H9 (cell line): ENCODE measurements at regions not wholly inside any gene's neighbourhood (a gene's known extent, or its start where the extent isn't known, plus 50 kb on each side); places are given as distances from the start of the nearest gene placed in this dataset.

Experiments
- DNase-seq: peaks from one replicate; pipeline ENCODE4 v3.0.0-alpha.2; 2017
- H2AFZ ChIP-seq: one replicate; pipeline ENCODE4 v1.6.1; 2013; ENCODE audit warnings: mild to moderate bottlenecking, low read length, control low read depth, moderate library complexity
- H2AK5ac ChIP-seq: 2 replicates; pipeline ENCODE4 v1.6.1; 2013; ENCODE audit warnings: low read length, control low read depth, mixed read lengths; ENCODE audit not compliant: insufficient read length
- H2BK120ac ChIP-seq: one replicate; pipeline ENCODE4 v1.6.1; 2013; ENCODE audit warnings: low read depth, mild to moderate bottlenecking, low read length, control low read depth, inconsistent platforms; ENCODE audit not compliant: poor library complexity, severe bottlenecking
- H2BK12ac ChIP-seq: 2 replicates; pipeline ENCODE4 v1.6.1; 2013; ENCODE audit warnings: low read length, control low read depth, mixed read lengths, low read depth; ENCODE audit not compliant: insufficient read length
- H2BK15ac ChIP-seq: 2 replicates; pipeline ENCODE4 v1.6.1; 2013; ENCODE audit warnings: low read depth, low read length, control low read depth
- H2BK20ac ChIP-seq: one replicate; pipeline ENCODE4 v1.6.1; 2013; ENCODE audit warnings: low read depth, mild to moderate bottlenecking, low read length, control low read depth, inconsistent platforms; ENCODE audit not compliant: poor library complexity, severe bottlenecking
- H2BK5ac ChIP-seq: 2 replicates; pipeline ENCODE4 v1.6.1; 2013; ENCODE audit warnings: low read length, control low read depth, mixed read lengths; ENCODE audit not compliant: insufficient read length
- H3K14ac ChIP-seq: 2 replicates; pipeline ENCODE4 v1.6.1; 2013; ENCODE audit warnings: low read length, control low read depth; ENCODE audit not compliant: insufficient read depth
- H3K18ac ChIP-seq: 2 replicates; pipeline ENCODE4 v1.6.1; 2013; ENCODE audit warnings: low read depth, mild to moderate bottlenecking, mixed read lengths, low read length, control low read depth; ENCODE audit not compliant: insufficient read length
- H3K23ac ChIP-seq: 2 replicates; pipeline ENCODE4 v1.6.1; 2013; ENCODE audit warnings: low read length, control low read depth, mixed read lengths, low read depth; ENCODE audit not compliant: insufficient read length
- H3K23me2 ChIP-seq: 2 replicates; pipeline ENCODE4 v1.6.1; 2013; ENCODE audit warnings: low read depth, mild to moderate bottlenecking, mixed read lengths, low read length, control low read depth; ENCODE audit not compliant: insufficient read length, poor library complexity, severe bottlenecking
- H3K27ac ChIP-seq: 2 replicates; pipeline ENCODE4 v1.5.1; 2013; ENCODE audit warnings: low read length, control low read depth, mixed read lengths, low read depth; ENCODE audit not compliant: insufficient read length
- H3K27me3 ChIP-seq: 2 replicates; pipeline ENCODE4 v1.6.1; 2013; ENCODE audit warnings: low read length, control low read depth, inconsistent platforms; ENCODE audit not compliant: insufficient read depth
- H3K4ac ChIP-seq: 2 replicates; pipeline ENCODE4 v1.6.1; 2013; ENCODE audit warnings: low read depth, mild to moderate bottlenecking, control low read depth, inconsistent platforms, low read length, moderate library complexity
- H3K4me1 ChIP-seq: 2 replicates; pipeline ENCODE4 v1.6.1; 2013; ENCODE audit warnings: low read length, control low read depth, inconsistent platforms; ENCODE audit not compliant: insufficient read depth
- H3K4me2 ChIP-seq: 2 replicates; pipeline ENCODE4 v1.6.1; 2013; ENCODE audit warnings: low read length, control low read depth, mixed read lengths; ENCODE audit not compliant: insufficient read length, insufficient read depth
- H3K56ac ChIP-seq: 2 replicates; pipeline ENCODE4 v1.6.1; 2013; ENCODE audit warnings: low read depth, mild to moderate bottlenecking, mixed read lengths, low read length, control low read depth; ENCODE audit not compliant: insufficient read length
- H3K79me1 ChIP-seq: 2 replicates; pipeline ENCODE4 v1.6.1; 2013; ENCODE audit warnings: low read depth, mild to moderate bottlenecking, moderate library complexity, low read length, control low read depth, inconsistent platforms; ENCODE audit not compliant: insufficient read depth, poor library complexity, severe bottlenecking
- H3K79me2 ChIP-seq: 2 replicates; pipeline ENCODE4 v1.6.1; 2013; ENCODE audit warnings: low read length, control low read depth, inconsistent platforms; ENCODE audit not compliant: insufficient read depth
- H3K9ac ChIP-seq: 2 replicates; pipeline ENCODE4 v1.6.1; 2013; ENCODE audit warnings: low read length, control low read depth, mixed read lengths; ENCODE audit not compliant: insufficient read length; ENCODE audit errors: extremely low read depth
- H3K9me3 ChIP-seq: one replicate; pipeline ENCODE4 v1.6.1; 2013; ENCODE audit warnings: low read depth, low read length, inconsistent platforms; ENCODE audit not compliant: control insufficient read depth
- H3T11ph ChIP-seq: one replicate; pipeline ENCODE4 v1.6.1; 2013; ENCODE audit warnings: mild to moderate bottlenecking, low read length, control low read depth, inconsistent platforms
- H4K20me1 ChIP-seq: one replicate; pipeline ENCODE4 v1.6.1; 2013; ENCODE audit not compliant: control insufficient read depth, insufficient read length, insufficient read depth
- H4K5ac ChIP-seq: 2 replicates; pipeline ENCODE4 v1.6.1; 2013; ENCODE audit warnings: low read depth, mild to moderate bottlenecking, mixed read lengths, low read length, control low read depth; ENCODE audit not compliant: insufficient read length
- H4K8ac ChIP-seq: replicated peaks from 2 replicates; pipeline ENCODE4 v1.6.1; 2013; ENCODE audit warnings: low read length, control low read depth, mixed read lengths, low read depth; ENCODE audit not compliant: insufficient read length
- H4K91ac ChIP-seq: 2 replicates; pipeline ENCODE4 v1.6.1; 2013; ENCODE audit warnings: low read depth, mild to moderate bottlenecking, moderate library complexity, mixed read lengths, low read length, control low read depth; ENCODE audit not compliant: insufficient read length
- H3K27ac Mint-ChIP-seq, 3 experiments: 2 replicates in 2 of 3; 3 replicates in 1 of 3; pipeline ENCODE4 v1.8.0; 2020 to 2021; ENCODE audit warnings: mixed read lengths in 3 of 3, mild to moderate bottlenecking in 1 of 3, moderate library complexity in 1 of 3
- H3K27me3 Mint-ChIP-seq: 2 replicates; pipeline ENCODE4 v1.8.0; 2021; ENCODE audit warnings: low read depth, mild to moderate bottlenecking, moderate library complexity, mixed read lengths
- H3K36me3 Mint-ChIP-seq, 3 experiments: 2 replicates in 2 of 3; 3 replicates in 1 of 3; pipeline ENCODE4 v1.8.0; 2020 to 2021; ENCODE audit warnings: low read depth in 3 of 3, mixed read lengths in 3 of 3; ENCODE audit not compliant: insufficient read depth in 1 of 3
- H3K4me1 Mint-ChIP-seq, 2 experiments: 2 replicates each; pipeline ENCODE4 v1.8.0; 2020; ENCODE audit warnings: mixed read lengths in 2 of 2
- H3K4me3 Mint-ChIP-seq, 2 experiments: 2 replicates in 1 of 2; 3 replicates in 1 of 2; pipeline ENCODE4 v1.8.0; 2020 to 2021; ENCODE audit warnings: mild to moderate bottlenecking in 2 of 2, mixed read lengths in 2 of 2, moderate library complexity in 1 of 2
- H3K9me3 Mint-ChIP-seq, 2 experiments: 2 replicates in 1 of 2; 3 replicates in 1 of 2; pipeline ENCODE4 v1.8.0; 2020; ENCODE audit warnings: mild to moderate bottlenecking in 2 of 2, mixed read lengths in 2 of 2, moderate library complexity in 1 of 2
- WGBS: extraction: QIAGEN DNeasy Blood & Tissue Kit; methylation state at CpG from one replicate; pipeline ENCODE4 v1.1.7; 2013; ENCODE audit warnings: missing lambda C conversion rate, low lambda C conversion rate, mixed read lengths; ENCODE audit not compliant: insufficient read length; ENCODE audit errors: extremely low coverage; 5-methylcytosine and 5-hydroxymethylcytosine counted together
- TF ChIP-seq, protein P1 (sequence below): fragments of 200-600 bp; sonication (generic); conservative IDR thresholded peaks from 3 replicates; pipeline ENCODE4 v1.8.0; 2021; ENCODE audit warnings: antibody characterized with exemption, mild to moderate bottlenecking

DNA sequence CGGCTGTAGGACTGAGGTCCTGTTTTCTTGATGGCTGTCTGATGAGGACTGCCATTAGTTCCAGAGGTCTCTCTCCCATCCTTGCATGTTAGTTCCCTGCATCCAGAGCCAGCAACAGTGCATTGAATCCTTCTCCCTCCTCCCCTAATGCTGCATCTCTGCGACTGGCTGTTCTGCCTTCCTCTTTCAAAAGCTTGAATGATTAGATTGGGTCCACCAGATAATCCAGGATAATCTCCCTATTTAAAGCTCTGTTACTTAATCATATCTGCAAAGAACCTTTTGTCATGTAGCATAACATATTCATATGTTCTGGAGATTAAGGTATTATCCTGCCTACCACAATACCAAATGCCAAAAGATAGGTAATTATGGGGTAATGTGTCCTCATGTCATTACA is 377.5 kb downstream of the GPATCH2 start:
- no peaks in the 10 kb centered on the region for H4K20me1 ChIP-seq
- Mint-ChIP-seq H3K27me3 (no peaks in the 10 kb centered on the region; the same call in 1 of the 2 replicates), H3K27ac (no peak overlapping the region), H3K4me1 (peaks cover 3 to 6% of the 10 kb centered on the region in 2 experiments; a peak in 3 of 4 replicates), H3K9me3 (no peaks in the 10 kb centered on the region), H3K4me3 (no peak overlapping the region), H3K36me3 (peaks cover 0 to 4% (median 0%) of the 10 kb centered on the region in 3 experiments; a peak in 1 of 7 replicates)
- no peak for DNase-seq
- no peak overlapping the region for H3T11ph ChIP-seq
- no peak overlapping the region for H3K4ac ChIP-seq
- no peaks in the 10 kb centered on the region for H3K9me3 ChIP-seq
- H2BK5ac ChIP-seq, result no peak overlapping the region
- no peak overlapping the region for H3K4me2 ChIP-seq
- no peak overlapping the region for H4K8ac ChIP-seq
- H3K23ac ChIP-seq, result no peak overlapping the region
- no peak overlapping the region for H4K5ac ChIP-seq
- no peaks in the 10 kb centered on the region for H3K4me1 ChIP-seq
- H3K14ac ChIP-seq, result no peak overlapping the region
- H3K9ac ChIP-seq, result no peak overlapping the region
- no peaks in the 10 kb centered on the region for H3K79me1 ChIP-seq
- H2AK5ac ChIP-seq, result no peak overlapping the region
- no CpG with 5 or more reads among the region's 2 CpGs for WGBS
- H2BK120ac ChIP-seq, result no peak overlapping the region
- H4K91ac ChIP-seq, result no peak overlapping the region
- H2BK12ac ChIP-seq, result no peak overlapping the region
- no peak overlapping the region for H2AFZ ChIP-seq
- H3K79me2 ChIP-seq, result no peaks in the 10 kb centered on the region
- no peak overlapping the region for H2BK15ac ChIP-seq
- TF ChIP-seq, protein P1, sequence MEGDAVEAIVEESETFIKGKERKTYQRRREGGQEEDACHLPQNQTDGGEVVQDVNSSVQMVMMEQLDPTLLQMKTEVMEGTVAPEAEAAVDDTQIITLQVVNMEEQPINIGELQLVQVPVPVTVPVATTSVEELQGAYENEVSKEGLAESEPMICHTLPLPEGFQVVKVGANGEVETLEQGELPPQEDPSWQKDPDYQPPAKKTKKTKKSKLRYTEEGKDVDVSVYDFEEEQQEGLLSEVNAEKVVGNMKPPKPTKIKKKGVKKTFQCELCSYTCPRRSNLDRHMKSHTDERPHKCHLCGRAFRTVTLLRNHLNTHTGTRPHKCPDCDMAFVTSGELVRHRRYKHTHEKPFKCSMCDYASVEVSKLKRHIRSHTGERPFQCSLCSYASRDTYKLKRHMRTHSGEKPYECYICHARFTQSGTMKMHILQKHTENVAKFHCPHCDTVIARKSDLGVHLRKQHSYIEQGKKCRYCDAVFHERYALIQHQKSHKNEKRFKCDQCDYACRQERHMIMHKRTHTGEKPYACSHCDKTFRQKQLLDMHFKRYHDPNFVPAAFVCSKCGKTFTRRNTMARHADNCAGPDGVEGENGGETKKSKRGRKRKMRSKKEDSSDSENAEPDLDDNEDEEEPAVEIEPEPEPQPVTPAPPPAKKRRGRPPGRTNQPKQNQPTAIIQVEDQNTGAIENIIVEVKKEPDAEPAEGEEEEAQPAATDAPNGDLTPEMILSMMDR, result no peak
- no peak overlapping the region for H2BK20ac ChIP-seq
- H3K56ac ChIP-seq, result no peak overlapping the region
- no peak overlapping the region for H3K27ac ChIP-seq
- no peaks in the 10 kb centered on the region for H3K27me3 ChIP-seq
- H3K18ac ChIP-seq, result no peak overlapping the region
- H3K23me2 ChIP-seq, result no peaks in the 10 kb centered on the region
